Glutamatergic neuron (in vitro differentiated cells): ENCODE measurements at regions not wholly inside any gene's neighbourhood (a gene's known extent, or its start where the extent isn't known, plus 50 kb on each side); places are given as distances from the start of the nearest gene placed in this dataset.

Experiments used
- DNase-seq: peaks from one replicate; pipeline ENCODE4 v3.0.0; 2022
- H3K27ac Mint-ChIP-seq: one replicate; pipeline ENCODE4 v1.8.0; 2020; ENCODE audit warnings: mild to moderate bottlenecking, mixed read lengths, inconsistent platforms; ENCODE audit not compliant: unreplicated experiment
- H3K27me3 Mint-ChIP-seq: one replicate; pipeline ENCODE4 v1.8.0; 2020; ENCODE audit warnings: mild to moderate bottlenecking, moderate library complexity, mixed read lengths, inconsistent platforms; ENCODE audit not compliant: unreplicated experiment
- H3K36me3 Mint-ChIP-seq: one replicate; pipeline ENCODE4 v1.8.0; 2020; ENCODE audit warnings: mild to moderate bottlenecking, mixed read lengths, inconsistent platforms; ENCODE audit not compliant: unreplicated experiment
- H3K4me1 Mint-ChIP-seq: one replicate; pipeline ENCODE4 v1.8.0; 2020; ENCODE audit warnings: mild to moderate bottlenecking, low read depth, mixed read lengths, inconsistent platforms; ENCODE audit not compliant: unreplicated experiment
- H3K4me3 Mint-ChIP-seq: one replicate; pipeline ENCODE4 v1.8.0; 2020; ENCODE audit warnings: mild to moderate bottlenecking, mixed read lengths, inconsistent platforms; ENCODE audit not compliant: unreplicated experiment
- H3K9me3 Mint-ChIP-seq: one replicate; pipeline ENCODE4 v1.8.0; 2020; ENCODE audit warnings: mild to moderate bottlenecking, moderate library complexity, mixed read lengths, inconsistent platforms; ENCODE audit not compliant: unreplicated experiment
- CTCF ChIP-seq: fragments of 200-600 bp; sonication (generic); IDR thresholded peaks from one replicate; pipeline ENCODE4 v1.5.0; 2021; ENCODE audit not compliant: partially characterized antibody, unreplicated experiment

GRCh38 chr10:56269181-56269580 lies 91.9 kb downstream of the ZWINT start:
- TF ChIP-seq CTCF, result no peak
- H3K36me3 Mint-ChIP-seq, result no peaks in the 10 kb centered on the region
- H3K27me3 Mint-ChIP-seq, result no peaks in the 10 kb centered on the region
- H3K9me3 Mint-ChIP-seq, result no peaks in the 10 kb centered on the region
- H3K27ac Mint-ChIP-seq, result no peak overlapping the region
- H3K4me1 Mint-ChIP-seq, result no peaks in the 10 kb centered on the region
- no peak for DNase-seq
- no peak overlapping the region for H3K4me3 Mint-ChIP-seq

GRCh38 chr10:56266120-56266519 lies 94.9 kb downstream of the ZWINT start:
- H3K9me3 Mint-ChIP-seq, result no peaks in the 10 kb centered on the region
- no peak overlapping the region for H3K27ac Mint-ChIP-seq
- H3K36me3 Mint-ChIP-seq, result no peaks in the 10 kb centered on the region
- TF ChIP-seq CTCF, result no peak
- H3K4me3 Mint-ChIP-seq, result no peak overlapping the region
- H3K27me3 Mint-ChIP-seq, result no peaks in the 10 kb centered on the region
- DNase-seq, result no peak
- no peaks in the 10 kb centered on the region for H3K4me1 Mint-ChIP-seq

GRCh38 chr10:56258991-56259390 lies 102.1 kb downstream of the ZWINT start:
- no peak overlapping the region for H3K4me3 Mint-ChIP-seq
- no peak for TF ChIP-seq CTCF
- no peaks in the 10 kb centered on the region for H3K36me3 Mint-ChIP-seq
- no peaks in the 10 kb centered on the region for H3K4me1 Mint-ChIP-seq
- no peak overlapping the region for H3K27ac Mint-ChIP-seq
- no peaks in the 10 kb centered on the region for H3K9me3 Mint-ChIP-seq
- H3K27me3 Mint-ChIP-seq, result peaks cover 2% of the 10 kb centered on the region
- DNase-seq, result no peak

- TF ChIP-seq CTCF, result no peak
- DNase-seq, result no peak
- Mint-ChIP-seq H3K4me3 (no peak overlapping the region), H3K27ac (no peak overlapping the region), H3K27me3 (peaks cover 2% of the 10 kb centered on the region), H3K9me3 (no peaks in the 10 kb centered on the region), H3K36me3 (no peaks in the 10 kb centered on the region), H3K4me1 (no peaks in the 10 kb centered on the region)
Measured at GRCh38 chr10:56258378-56258777, 102.7 kb downstream of the ZWINT start.

GRCh38 chr10:56255298-56255697 lies 105.8 kb downstream of the ZWINT start:
- Mint-ChIP-seq H3K27me3 (peaks cover 2% of the 10 kb centered on the region), H3K36me3 (no peaks in the 10 kb centered on the region), H3K27ac (no peak overlapping the region), H3K4me1 (no peaks in the 10 kb centered on the region), H3K9me3 (no peaks in the 10 kb centered on the region), H3K4me3 (no peak overlapping the region)
- TF ChIP-seq CTCF, result no peak
- no peak for DNase-seq
